SK-N-SH treated with all-trans-retinoic acid at 6 μM for 48 hours (cell line): ENCODE measurements at regions not wholly inside any gene's neighbourhood (a gene's known extent, or its start where the extent isn't known, plus 50 kb on each side); places are given as distances from the start of the nearest gene placed in this dataset.

Experiments
- ATAC-seq: fragments of 200-7000 bp; cut with Tn5 transposase; 3 replicates; pipeline ENCODE4 v1.9.1; 2020; ENCODE audit warnings: mild to moderate bottlenecking, moderate library complexity
- ARNTL ChIP-seq: fragments of 450-650 bp; formaldehyde crosslinking; IDR thresholded peaks from 2 replicates; pipeline ENCODE4 v1.5.0; 2020; ENCODE audit warnings: low read depth, mild to moderate bottlenecking, moderate library complexity, borderline replicate concordance
- BACH2 ChIP-seq: fragments of 250-450 bp; sonication (Bioruptor Pico); IDR thresholded peaks from 2 replicates; pipeline ENCODE4 v1.9.0; 2021; ENCODE audit warnings: mild to moderate bottlenecking, borderline replicate concordance
- CREB5 ChIP-seq: fragments of 250-450 bp; sonication (Bioruptor Pico); IDR thresholded peaks from 2 replicates; pipeline ENCODE4 v1.5.1; 2020; ENCODE audit warnings: low read depth, mild to moderate bottlenecking, moderate library complexity
- CSDC2 ChIP-seq: fragments of 250-450 bp; sonication (Bioruptor Pico); IDR thresholded peaks from 2 replicates; pipeline ENCODE4 v1.5.0; 2020; ENCODE audit warnings: mild to moderate bottlenecking, moderate library complexity
- CSRNP3 ChIP-seq: fragments of 250-450 bp; sonication (Bioruptor Pico); IDR thresholded peaks from 2 replicates; pipeline ENCODE4 v1.5.1; 2021; ENCODE audit warnings: mild to moderate bottlenecking, moderate library complexity
- ESRRG ChIP-seq: fragments of 250-450 bp; sonication (Bioruptor Pico); IDR thresholded peaks from 2 replicates; pipeline ENCODE4 v1.6.1; 2021; ENCODE audit warnings: mild to moderate bottlenecking
- GLIS3 ChIP-seq: fragments of 250-450 bp; sonication (Bioruptor Pico); IDR thresholded peaks from 2 replicates; pipeline ENCODE4 v1.5.0; 2020; ENCODE audit warnings: mild to moderate bottlenecking, moderate library complexity
- OSR1 ChIP-seq: fragments of 250-450 bp; sonication (Bioruptor Pico); IDR thresholded peaks from 2 replicates; pipeline ENCODE4 v1.8.0; 2022; ENCODE audit warnings: moderate library complexity, mild to moderate bottlenecking, inconsistent platforms
- PATZ1 ChIP-seq: fragments of 250-450 bp; sonication (Bioruptor Pico); IDR thresholded peaks from 2 replicates; pipeline ENCODE4 v1.8.0; 2020; ENCODE audit warnings: mild to moderate bottlenecking, moderate library complexity, borderline replicate concordance
- POU6F1 ChIP-seq: fragments of 250-450 bp; sonication (Bioruptor Pico); IDR thresholded peaks from 2 replicates; pipeline ENCODE4 v1.8.0; 2021; ENCODE audit warnings: low read depth, mild to moderate bottlenecking, moderate library complexity, borderline replicate concordance
- RARB ChIP-seq: fragments of 250-450 bp; sonication (Bioruptor Pico); IDR thresholded peaks from 2 replicates; pipeline ENCODE4 v1.8.0; 2021; ENCODE audit warnings: mild to moderate bottlenecking, moderate library complexity
- SNAI2 ChIP-seq: fragments of 250-450 bp; sonication (Bioruptor Pico); IDR thresholded peaks from 2 replicates; pipeline ENCODE4 v1.5.0; 2020; ENCODE audit warnings: mild to moderate bottlenecking, moderate library complexity
- TCF4 ChIP-seq: fragments of 250-450 bp; sonication (Bioruptor Pico); IDR thresholded peaks from 2 replicates; pipeline ENCODE4 v1.8.0; 2021; ENCODE audit warnings: mild to moderate bottlenecking, moderate library complexity, borderline replicate concordance
- TOX ChIP-seq: fragments of 250-450 bp; sonication (Bioruptor Pico); IDR thresholded peaks from 2 replicates; pipeline ENCODE4 v1.8.0; 2021; ENCODE audit warnings: mild to moderate bottlenecking, moderate library complexity, borderline replicate concordance
- TSHZ2 ChIP-seq: fragments of 250-450 bp; sonication (Bioruptor Pico); IDR thresholded peaks from 2 replicates; pipeline ENCODE4 v1.5.0; 2020; ENCODE audit warnings: mild to moderate bottlenecking, moderate library complexity
- ZC3H10 ChIP-seq: fragments of 250-450 bp; sonication (Bioruptor Pico); IDR thresholded peaks from 2 replicates; pipeline ENCODE4 v1.5.1; 2021; ENCODE audit warnings: mild to moderate bottlenecking, moderate library complexity
- ZFP3 ChIP-seq: fragments of 250-450 bp; sonication (Bioruptor Pico); IDR thresholded peaks from 2 replicates; pipeline ENCODE4 v1.5.0; 2020; ENCODE audit warnings: mild to moderate bottlenecking, moderate library complexity
- ZFP30 ChIP-seq: fragments of 450-650 bp; formaldehyde crosslinking; IDR thresholded peaks from 2 replicates; pipeline ENCODE4 v1.5.0; 2022; ENCODE audit warnings: mild to moderate bottlenecking, moderate library complexity
- ZNF565 ChIP-seq: fragments of 450-650 bp; formaldehyde crosslinking; conservative IDR thresholded peaks from 2 replicates; pipeline ENCODE4 v1.5.0; 2020; ENCODE audit warnings: low read depth, mild to moderate bottlenecking, moderate library complexity
- ZNF70 ChIP-seq: fragments of 450-650 bp; formaldehyde crosslinking; IDR thresholded peaks from 2 replicates; pipeline ENCODE4 v1.5.0; 2020; ENCODE audit warnings: mild to moderate bottlenecking, moderate library complexity
- ZNF8 ChIP-seq: fragments of 450-650 bp; formaldehyde crosslinking; IDR thresholded peaks from 2 replicates; pipeline ENCODE4 v1.5.0; 2020; ENCODE audit warnings: mild to moderate bottlenecking, moderate library complexity

- no peak for ATAC-seq
- no peak for TF ChIP-seq OSR1 (CRISPR knock-in tag)
- TF ChIP-seq BACH2 (CRISPR knock-in tag): no peak
- TF ChIP-seq CSRNP3 (CRISPR knock-in tag): no peak
- TF ChIP-seq GLIS3 (CRISPR knock-in tag): no peak
- TF ChIP-seq TOX (CRISPR knock-in tag): no peak
- no peak for TF ChIP-seq ARNTL (CRISPR knock-in tag)
- no peak for TF ChIP-seq PATZ1
- no peak for TF ChIP-seq TCF4
- no peak for TF ChIP-seq TSHZ2 (CRISPR knock-in tag)
- no peak for TF ChIP-seq POU6F1 (CRISPR knock-in tag)
- no peak for TF ChIP-seq ZC3H10
- no peak for TF ChIP-seq CSDC2 (CRISPR knock-in tag)
- TF ChIP-seq RARB (CRISPR knock-in tag): no peak
- TF ChIP-seq CREB5: no peak
- TF ChIP-seq ESRRG (CRISPR knock-in tag): no peak
- no peak for TF ChIP-seq ZFP3
Observed at GRCh38 chr11:119805663-119806062, 76.7 kb upstream of the NECTIN1 start.

DNA sequence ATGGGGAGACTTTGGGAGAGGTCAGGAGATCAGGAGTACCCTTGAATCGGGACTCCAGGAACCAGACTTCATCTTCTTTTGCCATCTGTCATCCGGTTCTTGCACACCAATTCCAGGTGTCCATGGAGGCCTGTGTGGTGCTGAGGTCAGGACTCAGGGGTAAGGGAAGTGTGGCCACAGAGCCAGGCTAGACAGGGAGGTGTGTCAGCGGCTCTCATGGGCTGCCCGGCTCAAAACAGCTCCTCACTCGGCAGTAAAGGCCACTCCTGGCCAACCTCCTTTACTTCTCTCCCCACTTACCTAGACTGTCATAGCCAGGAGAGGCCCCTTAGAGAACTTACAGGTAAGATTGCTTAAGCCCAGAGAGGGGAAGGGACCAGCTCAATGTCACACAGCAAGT, 75.7 kb upstream of the NECTIN1 start:
- no peak for ATAC-seq
- TF ChIP-seq TSHZ2 (CRISPR knock-in tag): no peak
- TF ChIP-seq TCF4: no peak
- TF ChIP-seq ESRRG (CRISPR knock-in tag): no peak
- no peak for TF ChIP-seq GLIS3 (CRISPR knock-in tag)
- no peak for TF ChIP-seq ZFP30 (CRISPR knock-in tag)
- no peak for TF ChIP-seq ZNF565 (CRISPR knock-in tag)

DNA sequence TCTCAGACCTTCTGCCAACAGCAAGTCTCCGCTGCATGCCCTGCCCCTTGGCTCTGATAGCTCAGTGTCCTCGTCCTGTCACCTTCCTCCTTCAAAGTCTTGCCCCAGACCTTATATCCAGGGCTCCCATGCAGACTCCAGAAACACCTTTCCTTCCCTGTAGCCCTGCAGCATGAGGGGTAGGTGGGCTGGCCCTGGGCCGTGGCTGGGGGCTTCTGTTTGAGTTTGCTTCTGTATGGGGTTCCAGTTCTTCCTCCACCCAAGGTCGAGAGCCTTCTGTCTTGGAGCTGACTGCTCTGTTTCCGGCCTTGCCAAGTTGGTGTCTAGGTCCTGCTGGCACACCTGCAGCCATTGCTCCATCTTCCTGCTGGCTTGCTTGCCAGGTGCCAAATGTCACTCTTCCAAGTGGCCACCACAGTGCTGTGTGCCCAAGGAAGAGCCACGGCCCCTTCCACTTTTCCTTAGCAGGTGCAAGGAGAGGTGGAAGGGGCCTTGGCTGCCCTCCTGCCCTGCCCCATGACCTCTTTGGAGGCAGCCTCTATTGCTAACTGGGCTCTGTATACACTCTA, 74.8 kb upstream of the NECTIN1 start:
- no peak for ATAC-seq
- TF ChIP-seq BACH2 (CRISPR knock-in tag) (no peak), PATZ1 (no peak), ZFP30 (CRISPR knock-in tag) (no peak), ARNTL (CRISPR knock-in tag) (no peak), ZNF8 (CRISPR knock-in tag) (no peak), ZNF70 (CRISPR knock-in tag) (no peak), POU6F1 (CRISPR knock-in tag) (no peak), SNAI2 (CRISPR knock-in tag) (no peak), ZFP3 (no peak)
